Neural crest cell (in vitro differentiated cells): ENCODE measurements at regions not wholly inside any gene's neighbourhood (a gene's known extent, or its start where the extent isn't known, plus 50 kb on each side); places are given as distances from the start of the nearest gene placed in this dataset.

Source experiments
- DNase-seq: peaks from one replicate; pipeline ENCODE4 v3.0.0; 2021; ENCODE audit warnings: low read depth, mixed read lengths, low spot score
- H3K27ac Mint-ChIP-seq: one replicate; pipeline ENCODE4 v1.8.0; 2021; ENCODE audit warnings: mild to moderate bottlenecking, mixed read lengths; ENCODE audit not compliant: unreplicated experiment
- H3K27me3 Mint-ChIP-seq: 2 replicates; pipeline ENCODE4 v1.8.0; 2021; ENCODE audit warnings: low read depth, mild to moderate bottlenecking, mixed read lengths
- H3K36me3 Mint-ChIP-seq: 2 replicates; pipeline ENCODE4 v1.8.0; 2021; ENCODE audit warnings: low read depth, mild to moderate bottlenecking, mixed read lengths
- H3K4me1 Mint-ChIP-seq: 2 replicates; pipeline ENCODE4 v1.8.0; 2021; ENCODE audit warnings: mixed read lengths
- H3K4me3 Mint-ChIP-seq: one replicate; pipeline ENCODE4 v1.8.0; 2021; ENCODE audit warnings: mild to moderate bottlenecking, mixed read lengths
- H3K9me3 Mint-ChIP-seq: 2 replicates; pipeline ENCODE4 v1.8.0; 2021; ENCODE audit warnings: mixed read lengths
- CTCF ChIP-seq: fragments of 200-600 bp; sonication (generic); conservative IDR thresholded peaks from 2 replicates; pipeline ENCODE4 v1.5.0; 2021; ENCODE audit warnings: antibody characterized with exemption, mild to moderate bottlenecking

DNA sequence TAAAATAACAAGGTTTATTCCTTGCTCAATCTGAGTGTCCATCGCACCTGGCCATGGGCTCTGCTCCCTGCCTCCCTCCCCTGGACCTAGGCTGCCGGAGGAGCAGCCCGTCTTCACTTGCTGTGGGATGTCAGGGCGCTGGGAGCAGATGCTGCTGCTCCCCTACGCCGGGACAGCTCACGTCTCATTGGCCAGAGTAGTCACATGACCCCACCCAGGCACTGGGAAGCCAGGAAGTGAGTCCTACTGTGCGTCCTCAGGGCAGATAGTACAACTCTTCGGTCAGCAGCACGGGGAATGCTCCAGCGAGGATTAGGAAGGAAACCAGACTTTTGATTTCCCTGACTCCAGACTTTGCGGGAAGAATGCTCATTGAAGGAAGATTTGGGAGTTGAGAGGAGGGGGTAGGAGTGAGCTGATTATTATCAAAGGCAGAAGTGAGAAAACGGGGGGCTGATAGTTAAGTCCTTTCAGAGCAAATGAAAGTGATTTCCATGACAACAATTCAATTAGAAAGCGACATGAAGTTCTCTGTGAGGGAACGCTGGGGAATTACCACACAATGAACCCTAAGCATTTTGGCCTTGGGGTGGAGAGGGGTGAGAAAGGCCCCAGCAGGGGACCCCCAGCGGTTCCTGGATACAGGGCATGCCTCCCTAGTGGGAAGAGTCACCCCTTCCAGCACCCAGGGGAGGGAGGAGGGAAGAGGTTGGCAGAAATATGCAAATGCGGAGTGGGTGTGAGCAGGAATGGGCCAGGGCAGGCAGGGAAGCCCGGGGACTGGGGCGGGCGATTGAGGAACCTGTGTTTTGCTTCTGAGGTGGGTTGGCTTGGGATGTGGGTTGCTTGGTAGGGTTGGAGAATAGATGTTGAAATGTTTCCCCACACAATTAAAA is 215.5 kb downstream of the AACS start:
- no peak for TF ChIP-seq CTCF
- Mint-ChIP-seq H3K36me3 (no peaks in the 10 kb centered on the region), H3K4me1 (peaks cover 21% of the 10 kb centered on the region), H3K27ac (no peak overlapping the region), H3K9me3 (no peaks in the 10 kb centered on the region), H3K27me3 (peaks cover 5% of the 10 kb centered on the region), H3K4me3 (no peak overlapping the region)
- DNase-seq = no peak

- peaks cover 12% of the 10 kb centered on the region for H3K4me1 Mint-ChIP-seq
- peaks cover 2% of the 10 kb centered on the region for H3K27me3 Mint-ChIP-seq
- no peaks in the 10 kb centered on the region for H3K36me3 Mint-ChIP-seq
- TF ChIP-seq CTCF = no peak
- no peak overlapping the region for H3K27ac Mint-ChIP-seq
- H3K4me3 Mint-ChIP-seq = no peak overlapping the region
- H3K9me3 Mint-ChIP-seq = no peaks in the 10 kb centered on the region
- DNase-seq = no peak
These were observed 217.7 kb downstream of the AACS start for GRCh38 chr12:125282921-125283320.

GRCh38 chr12:125283521-125283920 is 218.3 kb downstream of the AACS start:
- no peak for TF ChIP-seq CTCF
- peaks cover 2% of the 10 kb centered on the region for H3K27me3 Mint-ChIP-seq
- H3K36me3 Mint-ChIP-seq = no peaks in the 10 kb centered on the region
- H3K4me3 Mint-ChIP-seq = no peak overlapping the region
- no peak overlapping the region for H3K27ac Mint-ChIP-seq
- DNase-seq = no peak
- H3K9me3 Mint-ChIP-seq = no peaks in the 10 kb centered on the region
- peaks cover 12% of the 10 kb centered on the region for H3K4me1 Mint-ChIP-seq

GRCh38 chr12:125284087-125284486 is 218.9 kb downstream of the AACS start:
- TF ChIP-seq CTCF = no peak
- no peak for DNase-seq
- Mint-ChIP-seq H3K4me3 (no peak overlapping the region), H3K36me3 (no peaks in the 10 kb centered on the region), H3K27ac (no peak overlapping the region), H3K9me3 (no peaks in the 10 kb centered on the region), H3K4me1 (peaks cover 12% of the 10 kb centered on the region), H3K27me3 (peaks cover 2% of the 10 kb centered on the region)

GRCh38 chr12:125284945-125285685 is 219.9 kb downstream of the AACS start:
- Mint-ChIP-seq H3K27ac (no peak overlapping the region), H3K36me3 (no peaks in the 10 kb centered on the region), H3K4me3 (no peak overlapping the region), H3K9me3 (no peaks in the 10 kb centered on the region), H3K27me3 (peaks cover 2% of the 10 kb centered on the region), H3K4me1 (peaks cover 12% of the 10 kb centered on the region)
- no peak for TF ChIP-seq CTCF
- DNase-seq = no peak
